ENCODE measurements at regions not wholly inside any gene's neighbourhood (a gene's known extent, or its start where the extent isn't known, plus 50 kb on each side); places are given as distances from the start of the nearest gene placed in this dataset.

GRCh38 chr13:111502957-111503356, 182.5 kb downstream of the TEX29 start:
- DNase-seq = no peak

GRCh38 chr13:111503376-111503775, 182.9 kb downstream of the TEX29 start:
- no peak for DNase-seq

GRCh38 chr13:111503905-111504695, 183.7 kb downstream of the TEX29 start:
- DNase-seq = no peak

- no peak for DNase-seq
These were observed 184.8 kb downstream of the TEX29 start for GRCh38 chr13:111505175-111505777.

- DNase-seq = no peak
These were observed 185.7 kb downstream of the TEX29 start for GRCh38 chr13:111506125-111506524.

GRCh38 chr13:111506621-111507020, 186.2 kb downstream of the TEX29 start:
- DNase-seq = no peak

GRCh38 chr13:111508164-111508870, 187.9 kb downstream of the TEX29 start:
- no peak for DNase-seq

- no peak for DNase-seq
These were observed 188.6 kb downstream of the TEX29 start for GRCh38 chr13:111508902-111509509.

- DNase-seq = no peak
These were observed 190.2 kb downstream of the TEX29 start for GRCh38 chr13:111510502-111511218.

GRCh38 chr13:111511219-111511732, 190.8 kb downstream of the TEX29 start:
- DNase-seq = no peak

GRCh38 chr13:111511805-111512504, 191.5 kb downstream of the TEX29 start:
- DNase-seq = no peak

GRCh38 chr13:111512707-111513106, 192.3 kb downstream of the TEX29 start:
- no peak for DNase-seq

- DNase-seq = no peak
These were observed 193.5 kb downstream of the TEX29 start for GRCh38 chr13:111513766-111514609.

GRCh38 chr13:111514610-111515306, 194.3 kb downstream of the TEX29 start:
- no peak for DNase-seq

GRCh38 chr13:111515307-111515617, 194.8 kb downstream of the TEX29 start:
- no peak for DNase-seq

- DNase-seq = no peak
These were observed 195.2 kb downstream of the TEX29 start for GRCh38 chr13:111515635-111516034.

- DNase-seq = no peak
These were observed 196.5 kb downstream of the TEX29 start for GRCh38 chr13:111516712-111517640.

- DNase-seq = no peak
These were observed 197.2 kb downstream of the TEX29 start for GRCh38 chr13:111517641-111518010.

- no peak for DNase-seq
These were observed 197.8 kb downstream of the TEX29 start for GRCh38 chr13:111518161-111518792.
